Coronary artery (tissue), 2 donors: ENCODE measurements at regions not wholly inside any gene's neighbourhood (a gene's known extent, or its start where the extent isn't known, plus 50 kb on each side); places are given as distances from the start of the nearest gene placed in this dataset.

Experiments
- DNase-seq: peaks from one replicate; pipeline ENCODE4 v3.0.0-alpha.2; 2017; ENCODE audit warnings: low spot score
- H3K27ac ChIP-seq, 2 donors: fragments of 200-600 bp; sonication (generic); one replicate each; pipeline ENCODE4 v1.5.1; 2016 to 2019
- H3K4me3 ChIP-seq: fragments of 200-600 bp; sonication (generic); 2 replicates; pipeline ENCODE4 v1.5.1; 2016; ENCODE audit warnings: mild to moderate bottlenecking, moderate library complexity
- CTCF ChIP-seq: fragments of 200-600 bp; sonication (generic); IDR thresholded peaks from one replicate; pipeline ENCODE4 v1.5.1; 2019; ENCODE audit warnings: antibody characterized with exemption

GRCh38 chr1:81287411-81288080 is 513.2 kb upstream of the ADGRL2 start:
- Histone ChIP-seq H3K27ac (no peak overlapping the region), H3K4me3 (no peak overlapping the region)
- DNase-seq = no peak
- no peak for TF ChIP-seq CTCF

- Histone ChIP-seq H3K27ac (no peak overlapping the region), H3K4me3 (no peak overlapping the region)
- TF ChIP-seq CTCF = no peak
- no peak for DNase-seq
Measured at GRCh38 chr1:81270051-81270450, 530.7 kb upstream of the ADGRL2 start.

- Histone ChIP-seq H3K4me3 (no peak overlapping the region), H3K27ac (no peak overlapping the region)
- no peak for TF ChIP-seq CTCF
- no peak for DNase-seq
Measured at GRCh38 chr1:81264976-81265375, 535.8 kb upstream of the ADGRL2 start.

GRCh38 chr1:81259625-81260411 is 540.9 kb upstream of the ADGRL2 start:
- no peak for DNase-seq
- no peak overlapping the region for H3K27ac ChIP-seq
- no peak overlapping the region for H3K4me3 ChIP-seq
- no peak for TF ChIP-seq CTCF

GRCh38 chr1:81254560-81254959 is 546.2 kb upstream of the ADGRL2 start:
- no peak for DNase-seq
- Histone ChIP-seq H3K27ac (no peak overlapping the region), H3K4me3 (no peak overlapping the region)
- TF ChIP-seq CTCF = no peak

GRCh38 chr1:81254068-81254467 is 546.7 kb upstream of the ADGRL2 start:
- Histone ChIP-seq H3K27ac (no peak overlapping the region), H3K4me3 (no peak overlapping the region)
- DNase-seq = no peak
- TF ChIP-seq CTCF = no peak
